Panc1 (cell line): ENCODE measurements at regions not wholly inside any gene's neighbourhood (a gene's known extent, or its start where the extent isn't known, plus 50 kb on each side); places are given as distances from the start of the nearest gene placed in this dataset.

Experiments used
- POLR2AphosphoS5 ChIP-seq: IDR thresholded peaks from 2 replicates; pipeline ENCODE4 v1.6.1; 2012; ENCODE audit warnings: mild to moderate bottlenecking, low read depth, low read length, moderate library complexity
- SIN3A ChIP-seq: IDR thresholded peaks from 2 replicates; pipeline ENCODE4 v1.6.1; 2012; ENCODE audit warnings: low read depth, mild to moderate bottlenecking, low read length, moderate library complexity, borderline replicate concordance; ENCODE audit not compliant: insufficient read depth
- TF ChIP-seq, protein P1 (sequence below): fragments of 450-650 bp; IDR thresholded peaks from 2 replicates; pipeline ENCODE4 v1.5.1; 2017; ENCODE audit warnings: mild to moderate bottlenecking
- TF ChIP-seq, protein P2 (sequence below), 2 experiments: IDR thresholded peaks; 2 replicates each; pipeline ENCODE4 v1.6.1; 2011 to 2012; ENCODE audit warnings: low read depth in 2 of 2, control low read depth in 1 of 2, low read length in 1 of 2, mild to moderate bottlenecking in 1 of 2, moderate library complexity in 1 of 2; ENCODE audit not compliant: insufficient read depth in 1 of 2

DNA sequence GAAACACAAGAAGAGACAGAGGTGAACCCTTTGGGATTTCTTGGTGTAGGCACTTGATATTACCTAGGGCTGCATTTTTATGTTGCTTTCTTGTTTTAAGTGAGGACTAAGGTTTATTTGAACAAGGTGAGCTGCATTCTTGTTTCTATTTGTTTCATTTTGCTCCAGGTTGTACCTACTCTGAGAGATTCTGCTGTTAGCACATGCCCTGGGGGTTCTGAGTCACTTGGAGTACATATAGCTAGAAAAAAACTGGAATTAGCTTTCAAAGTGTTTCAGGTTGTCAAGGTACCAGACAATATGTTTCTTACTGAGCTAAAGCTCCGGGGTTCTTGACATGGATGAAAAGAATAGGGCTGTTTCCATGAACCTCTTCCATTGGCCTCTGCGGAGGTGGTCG lies 299.4 kb downstream of the ICE1 start:
- TF ChIP-seq, protein P1, sequence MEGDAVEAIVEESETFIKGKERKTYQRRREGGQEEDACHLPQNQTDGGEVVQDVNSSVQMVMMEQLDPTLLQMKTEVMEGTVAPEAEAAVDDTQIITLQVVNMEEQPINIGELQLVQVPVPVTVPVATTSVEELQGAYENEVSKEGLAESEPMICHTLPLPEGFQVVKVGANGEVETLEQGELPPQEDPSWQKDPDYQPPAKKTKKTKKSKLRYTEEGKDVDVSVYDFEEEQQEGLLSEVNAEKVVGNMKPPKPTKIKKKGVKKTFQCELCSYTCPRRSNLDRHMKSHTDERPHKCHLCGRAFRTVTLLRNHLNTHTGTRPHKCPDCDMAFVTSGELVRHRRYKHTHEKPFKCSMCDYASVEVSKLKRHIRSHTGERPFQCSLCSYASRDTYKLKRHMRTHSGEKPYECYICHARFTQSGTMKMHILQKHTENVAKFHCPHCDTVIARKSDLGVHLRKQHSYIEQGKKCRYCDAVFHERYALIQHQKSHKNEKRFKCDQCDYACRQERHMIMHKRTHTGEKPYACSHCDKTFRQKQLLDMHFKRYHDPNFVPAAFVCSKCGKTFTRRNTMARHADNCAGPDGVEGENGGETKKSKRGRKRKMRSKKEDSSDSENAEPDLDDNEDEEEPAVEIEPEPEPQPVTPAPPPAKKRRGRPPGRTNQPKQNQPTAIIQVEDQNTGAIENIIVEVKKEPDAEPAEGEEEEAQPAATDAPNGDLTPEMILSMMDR, result no peak
- no peak for TF ChIP-seq SIN3A
- TF ChIP-seq POLR2AphosphoS5, result no peak
- TF ChIP-seq, protein P2, sequence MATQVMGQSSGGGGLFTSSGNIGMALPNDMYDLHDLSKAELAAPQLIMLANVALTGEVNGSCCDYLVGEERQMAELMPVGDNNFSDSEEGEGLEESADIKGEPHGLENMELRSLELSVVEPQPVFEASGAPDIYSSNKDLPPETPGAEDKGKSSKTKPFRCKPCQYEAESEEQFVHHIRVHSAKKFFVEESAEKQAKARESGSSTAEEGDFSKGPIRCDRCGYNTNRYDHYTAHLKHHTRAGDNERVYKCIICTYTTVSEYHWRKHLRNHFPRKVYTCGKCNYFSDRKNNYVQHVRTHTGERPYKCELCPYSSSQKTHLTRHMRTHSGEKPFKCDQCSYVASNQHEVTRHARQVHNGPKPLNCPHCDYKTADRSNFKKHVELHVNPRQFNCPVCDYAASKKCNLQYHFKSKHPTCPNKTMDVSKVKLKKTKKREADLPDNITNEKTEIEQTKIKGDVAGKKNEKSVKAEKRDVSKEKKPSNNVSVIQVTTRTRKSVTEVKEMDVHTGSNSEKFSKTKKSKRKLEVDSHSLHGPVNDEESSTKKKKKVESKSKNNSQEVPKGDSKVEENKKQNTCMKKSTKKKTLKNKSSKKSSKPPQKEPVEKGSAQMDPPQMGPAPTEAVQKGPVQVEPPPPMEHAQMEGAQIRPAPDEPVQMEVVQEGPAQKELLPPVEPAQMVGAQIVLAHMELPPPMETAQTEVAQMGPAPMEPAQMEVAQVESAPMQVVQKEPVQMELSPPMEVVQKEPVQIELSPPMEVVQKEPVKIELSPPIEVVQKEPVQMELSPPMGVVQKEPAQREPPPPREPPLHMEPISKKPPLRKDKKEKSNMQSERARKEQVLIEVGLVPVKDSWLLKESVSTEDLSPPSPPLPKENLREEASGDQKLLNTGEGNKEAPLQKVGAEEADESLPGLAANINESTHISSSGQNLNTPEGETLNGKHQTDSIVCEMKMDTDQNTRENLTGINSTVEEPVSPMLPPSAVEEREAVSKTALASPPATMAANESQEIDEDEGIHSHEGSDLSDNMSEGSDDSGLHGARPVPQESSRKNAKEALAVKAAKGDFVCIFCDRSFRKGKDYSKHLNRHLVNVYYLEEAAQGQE (IDR thresholded peaks at IDR 0.05; ENCODE audit: insufficient read depth in 1 of 2, low read depth in 2 of 2, low read length in 1 of 2), result no peak
